SU-DHL-6 (cell line): ENCODE measurements at regions not wholly inside any gene's neighbourhood (a gene's known extent, or its start where the extent isn't known, plus 50 kb on each side); places are given as distances from the start of the nearest gene placed in this dataset.
"Not testable (repeated sequence)": the region's sequence is repeated elsewhere in the genome, so short reads cannot be mapped to it uniquely, and the experiment has no call there.

ENCODE experiments used
- H2AFZ ChIP-seq: fragments of 200-600 bp; sonication (generic); 2 replicates; pipeline ENCODE4 v1.6.1; 2014; ENCODE audit warnings: low read depth, mild to moderate bottlenecking, moderate library complexity, mixed read lengths, antibody characterized with exemption, low read length; ENCODE audit not compliant: severe bottlenecking
- H3F3A ChIP-seq: fragments of 200-600 bp; shearing (Covaris generic); 2 replicates; pipeline ENCODE4 v1.6.0; 2016; ENCODE audit warnings: antibody characterized with exemption, mild to moderate bottlenecking; ENCODE audit not compliant: insufficient read depth
- H3K27ac ChIP-seq: fragments of 200-600 bp; sonication (generic); 2 replicates; pipeline ENCODE4 v1.5.1; 2016; ENCODE audit warnings: low read depth, mild to moderate bottlenecking, low read length, moderate library complexity, mixed read lengths
- H3K27me3 ChIP-seq: fragments of 200-600 bp; sonication (generic), shearing (Covaris generic); 2 replicates; pipeline ENCODE4 v1.6.0; 2014; ENCODE audit warnings: mild to moderate bottlenecking, low read length
- H3K36me3 ChIP-seq: fragments of 200-600 bp; sonication (generic); 2 replicates; pipeline ENCODE4 v1.6.1; 2014; ENCODE audit warnings: mild to moderate bottlenecking, low read length, mixed read lengths
- H3K4me2 ChIP-seq: fragments of 300-600, 200-600 bp; shearing (Covaris generic), sonication (generic); 2 replicates; pipeline ENCODE4 v1.6.0; 2014; ENCODE audit warnings: low read length, low read depth, mild to moderate bottlenecking; ENCODE audit not compliant: poor library complexity, severe bottlenecking
- H3K4me3 ChIP-seq: fragments of 200-600 bp; sonication (generic); 2 replicates; pipeline ENCODE4 v1.5.1; 2014; ENCODE audit warnings: antibody characterized with exemption, low read length, mild to moderate bottlenecking, mixed read lengths; ENCODE audit not compliant: insufficient read depth, poor library complexity, severe bottlenecking
- H3K79me2 ChIP-seq: fragments of 200-600 bp; sonication (generic); 2 replicates; pipeline ENCODE4 v1.6.1; 2014; ENCODE audit warnings: mild to moderate bottlenecking, low read length, moderate library complexity; ENCODE audit not compliant: insufficient read depth
- H3K9ac ChIP-seq: fragments of 200-600 bp; sonication (generic); 2 replicates; pipeline ENCODE4 v1.7.0; 2014; ENCODE audit warnings: mild to moderate bottlenecking, low read length
- H3K9me2 ChIP-seq: fragments of 200-600 bp; sonication (generic); replicated peaks from 2 replicates; pipeline ENCODE4 v1.6.1; 2014; ENCODE audit warnings: low read length; ENCODE audit not compliant: insufficient read depth
- H3K9me3 ChIP-seq: fragments of 200-600 bp; sonication (generic); 2 replicates; pipeline ENCODE4 v1.6.1; 2014; ENCODE audit warnings: low read length, mixed read lengths; ENCODE audit not compliant: insufficient read depth
- H4K20me1 ChIP-seq: fragments of 200-600 bp; sonication (generic); 2 replicates; pipeline ENCODE4 v1.6.1; 2014; ENCODE audit warnings: low read depth, mild to moderate bottlenecking, antibody characterized with exemption, low read length, moderate library complexity, mixed read lengths
- EZH2phosphoT487 ChIP-seq: fragments of 200-600 bp; sonication (generic), shearing (Covaris generic); conservative IDR thresholded peaks from 2 replicates; pipeline ENCODE4 v1.6.1; 2018; ENCODE audit warnings: mild to moderate bottlenecking, antibody characterized with exemption, low read length, moderate library complexity, mixed read lengths
- TF ChIP-seq, protein P1 (sequence below): fragments of 200-600 bp; sonication (generic); IDR thresholded peaks from one replicate; pipeline ENCODE4 v1.5.1; 2017; ENCODE audit warnings: antibody characterized with exemption, mild to moderate bottlenecking, low read length, moderate library complexity; ENCODE audit not compliant: insufficient read depth, poor library complexity, severe bottlenecking

GRCh38 chr3:135432402-135432801 is 533.1 kb upstream of the PPP2R3A start:
- Histone ChIP-seq H3K9me3 (no peaks in the 10 kb centered on the region), H2AFZ (no peak overlapping the region), H3K4me3 (no peak overlapping the region), H3K27me3 (no peaks in the 10 kb centered on the region), H3K4me2 (no peak overlapping the region), H3K79me2 (no peaks in the 10 kb centered on the region), H4K20me1 (no peaks in the 10 kb centered on the region), H3K36me3 (no peaks in the 10 kb centered on the region; the same call in 1 of the 2 replicates), H3K27ac (no peak overlapping the region), H3F3A (no peaks in the 10 kb centered on the region), H3K9me2 (no peaks in the 10 kb centered on the region), H3K9ac (no peak overlapping the region)
- TF ChIP-seq, protein P1, sequence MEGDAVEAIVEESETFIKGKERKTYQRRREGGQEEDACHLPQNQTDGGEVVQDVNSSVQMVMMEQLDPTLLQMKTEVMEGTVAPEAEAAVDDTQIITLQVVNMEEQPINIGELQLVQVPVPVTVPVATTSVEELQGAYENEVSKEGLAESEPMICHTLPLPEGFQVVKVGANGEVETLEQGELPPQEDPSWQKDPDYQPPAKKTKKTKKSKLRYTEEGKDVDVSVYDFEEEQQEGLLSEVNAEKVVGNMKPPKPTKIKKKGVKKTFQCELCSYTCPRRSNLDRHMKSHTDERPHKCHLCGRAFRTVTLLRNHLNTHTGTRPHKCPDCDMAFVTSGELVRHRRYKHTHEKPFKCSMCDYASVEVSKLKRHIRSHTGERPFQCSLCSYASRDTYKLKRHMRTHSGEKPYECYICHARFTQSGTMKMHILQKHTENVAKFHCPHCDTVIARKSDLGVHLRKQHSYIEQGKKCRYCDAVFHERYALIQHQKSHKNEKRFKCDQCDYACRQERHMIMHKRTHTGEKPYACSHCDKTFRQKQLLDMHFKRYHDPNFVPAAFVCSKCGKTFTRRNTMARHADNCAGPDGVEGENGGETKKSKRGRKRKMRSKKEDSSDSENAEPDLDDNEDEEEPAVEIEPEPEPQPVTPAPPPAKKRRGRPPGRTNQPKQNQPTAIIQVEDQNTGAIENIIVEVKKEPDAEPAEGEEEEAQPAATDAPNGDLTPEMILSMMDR: no peak
- TF ChIP-seq EZH2phosphoT487: no peak

DNA sequence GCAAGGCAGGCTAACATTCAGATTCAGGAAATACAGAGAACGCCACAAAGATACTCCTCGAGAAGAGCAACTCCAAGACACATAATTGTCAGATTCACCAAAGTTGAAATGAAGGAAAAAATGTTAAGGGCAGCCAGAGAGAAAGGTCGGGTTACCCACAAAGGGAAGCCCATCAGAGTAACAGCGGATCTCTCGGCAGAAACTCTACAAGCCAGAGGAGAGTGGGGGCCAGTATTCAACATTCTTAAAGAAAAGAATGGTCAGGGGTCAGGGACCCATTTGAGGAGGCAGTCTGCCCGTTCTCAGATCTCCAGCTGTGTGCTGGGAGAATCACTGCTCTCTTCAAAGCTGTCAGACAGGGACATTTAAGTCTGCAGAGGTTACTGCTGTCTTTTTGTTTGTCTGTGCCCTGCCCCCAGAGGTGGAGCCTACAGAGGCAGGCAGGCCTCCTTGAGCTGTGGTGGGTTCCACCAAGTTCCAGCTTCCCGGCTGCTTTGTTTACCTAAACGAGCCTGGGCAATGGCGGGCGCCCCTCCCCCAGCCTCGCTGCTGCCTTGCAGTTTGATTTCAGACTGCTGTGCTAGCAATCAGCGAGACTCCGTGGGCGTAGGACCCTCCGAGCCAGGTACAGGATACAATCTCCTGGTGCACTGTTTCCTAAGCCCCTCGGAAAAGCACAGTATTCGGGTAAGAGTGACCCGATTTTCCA is 526.5 kb upstream of the PPP2R3A start:
- not testable (repeated sequence) for H3K79me2 ChIP-seq, H3K27ac ChIP-seq, H3K9ac ChIP-seq, H3K4me2 ChIP-seq, H4K20me1 ChIP-seq, H3F3A ChIP-seq, H2AFZ ChIP-seq, H3K36me3 ChIP-seq, H3K4me3 ChIP-seq, H3K9me3 ChIP-seq, H3K27me3 ChIP-seq, H3K9me2 ChIP-seq

GRCh38 chr3:135439632-135440031 is 525.9 kb upstream of the PPP2R3A start:
- H2AFZ ChIP-seq, H3K36me3 ChIP-seq, H3K9ac ChIP-seq, H3K9me3 ChIP-seq, H3F3A ChIP-seq, H3K9me2 ChIP-seq, H3K4me3 ChIP-seq, H3K4me2 ChIP-seq, H4K20me1 ChIP-seq, H3K27ac ChIP-seq, H3K79me2 ChIP-seq, H3K27me3 ChIP-seq: not testable (repeated sequence)

- no peak overlapping the region for H2AFZ ChIP-seq
- H3K4me2 ChIP-seq: no peak overlapping the region
- no peaks in the 10 kb centered on the region for H3F3A ChIP-seq
- H4K20me1 ChIP-seq: no peaks in the 10 kb centered on the region
- H3K9me2 ChIP-seq: no peaks in the 10 kb centered on the region
- H3K27me3 ChIP-seq: no peaks in the 10 kb centered on the region
- H3K27ac ChIP-seq: no peak overlapping the region
- no peak overlapping the region for H3K9ac ChIP-seq
- no peaks in the 10 kb centered on the region for H3K9me3 ChIP-seq
- no peak for TF ChIP-seq EZH2phosphoT487
- TF ChIP-seq, protein P1: no peak
- no peaks in the 10 kb centered on the region for H3K36me3 ChIP-seq
- H3K4me3 ChIP-seq: no peak overlapping the region
- H3K79me2 ChIP-seq: no peaks in the 10 kb centered on the region
Measured at GRCh38 chr3:135440233-135440632, 525.3 kb upstream of the PPP2R3A start.
